ENCODE measurements at regions not wholly inside any gene's neighbourhood (a gene's known extent, or its start where the extent isn't known, plus 50 kb on each side); places are given as distances from the start of the nearest gene placed in this dataset.
"Not testable (repeated sequence)": the region's sequence is repeated elsewhere in the genome, so short reads cannot be mapped to it uniquely, and the experiment has no call there.

DNA sequence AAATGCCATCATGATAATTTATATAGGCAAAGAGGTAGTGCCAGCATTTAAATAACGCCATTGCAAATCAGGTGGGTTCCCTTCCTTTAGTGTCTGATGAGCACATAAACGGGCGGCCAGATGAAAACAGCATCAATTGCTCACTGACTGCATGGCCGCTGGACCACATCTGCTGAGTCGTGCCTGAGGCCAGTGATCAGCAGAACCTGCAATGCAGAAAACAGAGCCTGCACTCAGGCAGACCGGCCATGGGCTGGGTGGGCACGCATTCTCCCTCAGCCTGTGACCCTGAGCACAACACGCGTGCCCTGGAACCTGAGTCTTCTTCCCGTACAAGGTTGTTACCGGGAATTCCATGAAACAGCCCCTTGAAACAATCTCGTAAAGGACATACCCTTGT lies 144.0 kb upstream of the THBS2 start:
- no peak overlapping the region for H3K9ac ChIP-seq (ENCODE audit: control insufficient read depth, extremely low read depth, insufficient read depth, low read length)
- H3K4me1 ChIP-seq (ENCODE audit: control insufficient read depth, extremely low read depth, insufficient read depth, low read length), result no peaks in the 10 kb centered on the region
- H4K20me1 ChIP-seq (ENCODE audit: control insufficient read depth, extremely low read depth, insufficient read depth, low read length), result no peaks in the 10 kb centered on the region
- no peak overlapping the region for H3K4me2 ChIP-seq (ENCODE audit: control insufficient read depth, extremely low read depth, insufficient read depth, low read depth, low read length)
- no peak overlapping the region for H2AFZ ChIP-seq (ENCODE audit: control insufficient read depth, low read length)
- H3K79me2 ChIP-seq (ENCODE audit: control insufficient read depth, insufficient read depth, low read length), result no peaks in the 10 kb centered on the region
- no peaks in the 10 kb centered on the region for H3K36me3 ChIP-seq (ENCODE audit: control insufficient read depth in 2 of 2, extremely low read depth in 1 of 2, insufficient read depth in 2 of 2, low read length in 2 of 2)
- TF ChIP-seq, protein P1, sequence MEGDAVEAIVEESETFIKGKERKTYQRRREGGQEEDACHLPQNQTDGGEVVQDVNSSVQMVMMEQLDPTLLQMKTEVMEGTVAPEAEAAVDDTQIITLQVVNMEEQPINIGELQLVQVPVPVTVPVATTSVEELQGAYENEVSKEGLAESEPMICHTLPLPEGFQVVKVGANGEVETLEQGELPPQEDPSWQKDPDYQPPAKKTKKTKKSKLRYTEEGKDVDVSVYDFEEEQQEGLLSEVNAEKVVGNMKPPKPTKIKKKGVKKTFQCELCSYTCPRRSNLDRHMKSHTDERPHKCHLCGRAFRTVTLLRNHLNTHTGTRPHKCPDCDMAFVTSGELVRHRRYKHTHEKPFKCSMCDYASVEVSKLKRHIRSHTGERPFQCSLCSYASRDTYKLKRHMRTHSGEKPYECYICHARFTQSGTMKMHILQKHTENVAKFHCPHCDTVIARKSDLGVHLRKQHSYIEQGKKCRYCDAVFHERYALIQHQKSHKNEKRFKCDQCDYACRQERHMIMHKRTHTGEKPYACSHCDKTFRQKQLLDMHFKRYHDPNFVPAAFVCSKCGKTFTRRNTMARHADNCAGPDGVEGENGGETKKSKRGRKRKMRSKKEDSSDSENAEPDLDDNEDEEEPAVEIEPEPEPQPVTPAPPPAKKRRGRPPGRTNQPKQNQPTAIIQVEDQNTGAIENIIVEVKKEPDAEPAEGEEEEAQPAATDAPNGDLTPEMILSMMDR (optimal IDR thresholded peaks at IDR 0.05 in 1 of 3, IDR thresholded peaks at IDR 0.05 in 1 of 3, conservative IDR thresholded peaks at IDR 0.05 in 1 of 3; ENCODE audit: extremely low read depth in 1 of 3, insufficient read depth in 2 of 3, low read length in 3 of 3), result no peak
- no peak for TF ChIP-seq EZH2 (IDR thresholded peaks at IDR 0.05; ENCODE audit: low read length)
- dilution Hi-C loops (cut with MboI; ENCODE audit: extremely low pct_ligation_motif_present, low sequenced_read_pairs), result no loop called here
- no peak for FAIRE-seq
- no peaks in the 10 kb centered on the region for H3K27me3 ChIP-seq (ENCODE audit: control insufficient read depth, extremely low read depth, insufficient read depth, low read length)
- DNase-seq (ENCODE audit: low read depth, low spot score), result no peak
- H3K27ac ChIP-seq (ENCODE audit: control insufficient read depth, insufficient read depth, low read length), result no peak overlapping the region
- no peaks in the 10 kb centered on the region for H3K9me3 ChIP-seq (ENCODE audit: control insufficient read depth, low read depth, low read length)
- H3K4me3 ChIP-seq (ENCODE audit: control insufficient read depth in 2 of 3, extremely low read depth in 1 of 3, insufficient read depth in 2 of 3, low read depth in 1 of 3, low read length in 3 of 3), result no peak overlapping the region
- H3K9me1 ChIP-seq (ENCODE audit: control insufficient read depth, extremely low read depth, insufficient read depth, low read length), result no peaks in the 10 kb centered on the region

DNA sequence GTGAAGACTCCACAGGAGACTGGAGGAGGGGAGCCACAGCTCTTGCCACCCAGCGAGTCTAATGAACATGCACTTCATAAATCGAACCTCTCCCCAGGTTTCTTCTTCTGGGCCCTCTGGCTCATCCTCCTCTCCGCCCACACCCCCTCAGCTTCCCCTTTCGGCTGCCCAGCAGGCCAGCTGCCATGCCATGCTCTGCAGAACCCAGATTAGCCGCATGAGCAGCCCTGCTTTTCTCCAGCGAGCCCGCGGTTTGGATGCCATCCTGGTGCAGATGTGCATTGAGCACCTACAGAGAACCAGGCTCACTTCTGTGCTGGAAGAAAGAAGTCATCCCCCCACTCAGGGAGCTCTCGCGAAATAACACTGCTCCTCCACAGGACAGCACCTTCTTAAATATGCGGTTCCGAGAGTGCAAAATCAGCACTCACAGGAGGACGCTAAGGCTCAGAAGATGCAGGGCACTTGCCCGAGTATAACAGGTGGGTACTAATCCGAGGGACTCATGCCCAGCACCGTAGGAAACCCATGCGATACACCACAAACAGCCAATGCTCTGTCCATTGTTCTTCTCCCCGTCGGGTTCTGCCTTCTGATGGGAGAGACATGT lies 143.0 kb upstream of the THBS2 start:
- Histone ChIP-seq H4K20me1 (ENCODE audit: control insufficient read depth, extremely low read depth, insufficient read depth, low read length) (no peaks in the 10 kb centered on the region), H3K27ac (ENCODE audit: control insufficient read depth, insufficient read depth, low read length) (no peak overlapping the region), H3K9me3 (ENCODE audit: control insufficient read depth, low read depth, low read length) (no peaks in the 10 kb centered on the region), H3K27me3 (ENCODE audit: control insufficient read depth, extremely low read depth, insufficient read depth, low read length) (no peaks in the 10 kb centered on the region), H3K4me3 (ENCODE audit: control insufficient read depth in 2 of 3, extremely low read depth in 1 of 3, insufficient read depth in 2 of 3, low read depth in 1 of 3, low read length in 3 of 3) (no peak overlapping the region), H3K4me2 (ENCODE audit: control insufficient read depth, extremely low read depth, insufficient read depth, low read depth, low read length) (no peak overlapping the region), H3K36me3 (ENCODE audit: control insufficient read depth in 2 of 2, extremely low read depth in 1 of 2, insufficient read depth in 2 of 2, low read length in 2 of 2) (no peaks in the 10 kb centered on the region), H3K79me2 (ENCODE audit: control insufficient read depth, insufficient read depth, low read length) (no peaks in the 10 kb centered on the region), H2AFZ (ENCODE audit: control insufficient read depth, low read length) (no peak overlapping the region), H3K9me1 (ENCODE audit: control insufficient read depth, extremely low read depth, insufficient read depth, low read length) (no peaks in the 10 kb centered on the region), H3K9ac (ENCODE audit: control insufficient read depth, extremely low read depth, insufficient read depth, low read length) (no peak overlapping the region), H3K4me1 (ENCODE audit: control insufficient read depth, extremely low read depth, insufficient read depth, low read length) (no peaks in the 10 kb centered on the region)
- dilution Hi-C loops (cut with MboI; ENCODE audit: extremely low pct_ligation_motif_present, low sequenced_read_pairs), result no loop called here
- FAIRE-seq (no peak), DNase-seq (ENCODE audit: low read depth, low spot score) (no peak)
- TF ChIP-seq EZH2 (IDR thresholded peaks at IDR 0.05; ENCODE audit: low read length), result no peak
- TF ChIP-seq, protein P1 (optimal IDR thresholded peaks at IDR 0.05 in 1 of 3, IDR thresholded peaks at IDR 0.05 in 1 of 3, conservative IDR thresholded peaks at IDR 0.05 in 1 of 3; ENCODE audit: extremely low read depth in 1 of 3, insufficient read depth in 2 of 3, low read length in 3 of 3), result no peak

DNA sequence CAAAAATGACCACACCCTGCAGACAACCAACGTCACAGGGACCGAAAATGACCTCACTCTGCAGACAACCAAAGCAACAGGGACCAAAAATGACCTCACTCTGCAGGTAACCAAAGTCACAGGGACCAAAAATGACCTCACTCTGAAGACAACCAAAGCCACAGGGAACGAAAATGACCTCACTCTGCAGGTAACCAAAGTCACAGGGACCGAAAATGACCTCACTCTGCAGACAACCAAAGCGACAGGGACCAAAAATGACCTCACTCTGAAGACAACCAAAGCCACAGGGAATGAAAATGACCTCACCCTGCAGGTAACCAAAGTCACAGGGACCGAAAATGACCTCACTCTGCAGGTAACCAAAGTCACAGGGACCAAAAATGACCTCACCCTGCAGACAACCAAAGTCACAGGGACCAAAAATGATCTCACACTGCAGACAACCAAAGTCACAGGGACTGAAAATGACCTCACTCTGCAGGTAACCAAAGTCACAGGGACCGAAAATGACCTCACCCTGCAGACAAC lies 142.4 kb upstream of the THBS2 start:
- H3K9ac ChIP-seq (ENCODE audit: control insufficient read depth, extremely low read depth, insufficient read depth, low read length); H3K4me1 ChIP-seq (ENCODE audit: control insufficient read depth, extremely low read depth, insufficient read depth, low read length); H2AFZ ChIP-seq (ENCODE audit: control insufficient read depth, low read length); H3K9me1 ChIP-seq (ENCODE audit: control insufficient read depth, extremely low read depth, insufficient read depth, low read length); H4K20me1 ChIP-seq (ENCODE audit: control insufficient read depth, extremely low read depth, insufficient read depth, low read length); H3K4me2 ChIP-seq (ENCODE audit: control insufficient read depth, extremely low read depth, insufficient read depth, low read depth, low read length); H3K79me2 ChIP-seq (ENCODE audit: control insufficient read depth, insufficient read depth, low read length); H3K36me3 ChIP-seq (ENCODE audit: control insufficient read depth in 2 of 2, extremely low read depth in 1 of 2, insufficient read depth in 2 of 2, low read length in 2 of 2); DNase-seq (ENCODE audit: low read depth, low spot score); H3K4me3 ChIP-seq (ENCODE audit: control insufficient read depth in 2 of 3, extremely low read depth in 1 of 3, insufficient read depth in 2 of 3, low read depth in 1 of 3, low read length in 3 of 3); H3K27ac ChIP-seq (ENCODE audit: control insufficient read depth, insufficient read depth, low read length); dilution Hi-C loops (cut with MboI; ENCODE audit: extremely low pct_ligation_motif_present, low sequenced_read_pairs); FAIRE-seq; H3K27me3 ChIP-seq (ENCODE audit: control insufficient read depth, extremely low read depth, insufficient read depth, low read length); H3K9me3 ChIP-seq (ENCODE audit: control insufficient read depth, low read depth, low read length): not testable (repeated sequence)

All from keratinocyte (primary cell).